ENCODE measurements at regions not wholly inside any gene's neighbourhood (a gene's known extent, or its start where the extent isn't known, plus 50 kb on each side); places are given as distances from the start of the nearest gene placed in this dataset.

DNA sequence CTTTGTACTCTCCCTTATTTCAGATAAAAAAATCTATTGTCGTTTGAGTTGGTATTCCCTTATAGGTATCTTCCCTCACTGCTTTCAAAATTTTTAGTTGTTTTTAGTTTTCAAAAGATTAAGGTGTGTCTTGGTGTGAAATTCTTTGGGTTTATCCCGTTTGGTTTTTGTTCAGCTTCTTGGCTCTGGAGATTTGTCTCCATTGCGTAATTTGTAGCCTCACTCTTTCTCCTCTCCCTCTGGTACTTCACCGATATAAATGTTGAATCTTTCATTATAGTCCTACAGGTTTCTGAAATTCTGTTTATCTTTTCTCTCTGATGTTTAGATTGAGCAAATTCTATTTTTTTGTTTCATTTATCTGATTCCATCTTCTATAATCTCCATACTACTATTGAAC is 113.8 kb upstream of the HS6ST1 start:
- H3K27me3 ChIP-seq (ENCODE audit: low read length) = no peaks in the 10 kb centered on the region
- no peak overlapping the region for H2AFZ ChIP-seq (ENCODE audit: low read length)
- H3K4me2 ChIP-seq (ENCODE audit: low read depth, low read length, poor library complexity, severe bottlenecking) = no peak overlapping the region
- no peaks in the 10 kb centered on the region for H3K79me2 ChIP-seq (ENCODE audit: low read length)
- no peak overlapping the region for H3K4me3 ChIP-seq (ENCODE audit: low read length)
- no peaks in the 10 kb centered on the region for H4K20me1 ChIP-seq (ENCODE audit: insufficient read depth, low read depth, low read length)
- no peaks in the 10 kb centered on the region for H3K36me3 ChIP-seq (ENCODE audit: insufficient read depth, low read length)
- no peak overlapping the region for H3K27ac ChIP-seq (ENCODE audit: low read length)
- no peak for DNase-seq
- no peaks in the 10 kb centered on the region for H3K4me1 ChIP-seq (ENCODE audit: low read length)
- H3K9me2 ChIP-seq (replicated peaks; ENCODE audit: insufficient read depth, low read length) = no peaks in the 10 kb centered on the region
- H3K9me3 ChIP-seq (ENCODE audit: low read length) = peaks cover 8% of the 10 kb centered on the region; the same call in 1 of the 2 replicates
- H3K9ac ChIP-seq (ENCODE audit: low read length) = no peak overlapping the region

DNA sequence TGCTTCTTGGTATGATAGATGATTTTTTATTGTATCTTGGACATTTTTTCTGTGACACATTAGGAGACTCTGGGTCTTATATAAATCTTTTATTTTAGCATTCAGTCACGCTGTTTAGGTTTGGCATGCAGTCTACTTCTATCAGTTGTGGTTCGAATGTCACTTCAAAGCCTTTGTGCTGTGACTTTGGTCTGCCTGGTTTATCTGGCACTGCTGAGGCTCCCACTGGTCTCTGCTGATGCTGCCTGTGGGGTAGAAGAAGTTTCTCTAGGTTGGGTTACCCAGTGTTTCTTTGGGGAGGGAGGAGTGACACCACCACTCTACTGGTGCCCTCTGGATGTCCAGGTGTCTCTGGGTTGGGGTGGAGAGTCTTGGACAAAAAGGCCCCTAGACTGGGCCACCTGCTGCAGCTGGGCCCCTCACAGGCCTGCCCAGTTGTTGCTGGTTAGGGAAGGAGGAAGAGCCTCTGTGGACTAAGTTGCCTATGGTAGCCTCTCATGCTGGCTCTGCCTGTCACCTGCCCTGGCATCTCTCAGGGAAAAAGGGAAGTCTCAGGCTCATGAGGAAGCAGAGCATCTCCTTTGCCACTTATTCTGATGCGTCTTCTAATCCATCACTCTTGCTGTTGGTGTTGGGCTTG is 115.4 kb upstream of the HS6ST1 start:
- DNase-seq = no peak

DNA sequence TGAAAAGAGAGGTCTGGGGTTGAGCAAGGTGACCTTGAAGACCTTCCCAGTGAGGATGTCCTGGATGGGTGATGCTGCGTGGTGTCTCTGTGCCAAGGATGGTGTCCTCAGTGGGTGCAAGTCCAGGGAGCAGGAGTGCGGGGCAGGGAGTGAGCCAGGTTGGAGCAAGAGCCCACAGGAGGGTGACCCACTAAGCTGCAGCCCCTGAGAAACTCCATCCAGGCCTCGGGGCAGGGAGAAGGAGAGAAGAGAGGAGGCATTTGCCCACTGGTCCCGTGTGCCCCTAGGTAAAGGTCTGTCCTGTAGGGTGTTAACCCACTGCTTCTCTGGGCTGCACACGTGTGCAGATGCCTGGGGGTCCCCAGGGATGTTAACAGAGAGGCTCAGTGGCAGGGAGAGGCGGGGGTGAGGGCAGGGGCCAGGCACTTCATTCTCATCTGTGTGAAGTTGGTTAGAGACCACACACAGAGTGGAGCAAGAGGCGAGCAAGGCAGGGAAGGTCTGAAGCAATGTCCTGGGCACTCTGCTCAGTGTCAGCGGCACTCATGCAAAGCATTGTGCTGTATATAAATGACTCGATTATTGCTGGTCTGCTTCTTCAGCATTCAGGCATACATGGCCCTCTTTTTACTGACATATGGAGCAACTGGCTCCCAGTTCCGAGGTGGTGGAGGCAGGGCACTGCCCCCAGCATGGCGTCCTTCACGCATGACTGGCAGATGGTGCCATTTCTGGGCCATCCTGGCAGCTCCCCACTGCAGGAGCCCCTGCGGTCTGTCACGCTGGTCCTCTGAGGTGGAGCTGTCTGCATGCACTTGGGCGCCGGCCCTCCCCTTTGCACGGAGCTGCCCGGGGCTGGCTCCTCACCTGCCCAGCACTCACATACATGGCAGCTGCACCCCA is 117.2 kb upstream of the HS6ST1 start:
- Histone ChIP-seq H3K4me2 (ENCODE audit: low read depth, low read length, poor library complexity, severe bottlenecking) (no peak overlapping the region), H3K27ac (ENCODE audit: low read length) (no peak overlapping the region), H3K9me2 (replicated peaks; ENCODE audit: insufficient read depth, low read length) (no peaks in the 10 kb centered on the region), H3K79me2 (ENCODE audit: low read length) (no peaks in the 10 kb centered on the region), H3K4me1 (ENCODE audit: low read length) (no peaks in the 10 kb centered on the region), H3K36me3 (ENCODE audit: insufficient read depth, low read length) (no peaks in the 10 kb centered on the region), H3K27me3 (ENCODE audit: low read length) (no peaks in the 10 kb centered on the region), H3K9me3 (ENCODE audit: low read length) (no peaks in the 10 kb centered on the region), H3K9ac (ENCODE audit: low read length) (no peak overlapping the region), H2AFZ (ENCODE audit: low read length) (no peak overlapping the region), H4K20me1 (ENCODE audit: insufficient read depth, low read depth, low read length) (no peaks in the 10 kb centered on the region), H3K4me3 (ENCODE audit: low read length) (no peak overlapping the region)
- DNase-seq = no peak

More for the DNA sequence above, 115.4 kb upstream of the HS6ST1 start:
- H4K20me1 ChIP-seq (ENCODE audit: insufficient read depth, low read depth, low read length) = no peaks in the 10 kb centered on the region
- no peaks in the 10 kb centered on the region for H3K4me1 ChIP-seq (ENCODE audit: low read length)
- H3K9me3 ChIP-seq (ENCODE audit: low read length) = peaks cover 8% of the 10 kb centered on the region; the same call in 1 of the 2 replicates
- H3K36me3 ChIP-seq (ENCODE audit: insufficient read depth, low read length) = no peaks in the 10 kb centered on the region
- H3K27ac ChIP-seq (ENCODE audit: low read length) = no peak overlapping the region
- H2AFZ ChIP-seq (ENCODE audit: low read length) = no peak overlapping the region
- H3K79me2 ChIP-seq (ENCODE audit: low read length) = no peaks in the 10 kb centered on the region
- no peak overlapping the region for H3K4me2 ChIP-seq (ENCODE audit: low read depth, low read length, poor library complexity, severe bottlenecking)
- H3K9me2 ChIP-seq (replicated peaks; ENCODE audit: insufficient read depth, low read length) = no peaks in the 10 kb centered on the region
- no peak overlapping the region for H3K4me3 ChIP-seq (ENCODE audit: low read length)
- no peaks in the 10 kb centered on the region for H3K27me3 ChIP-seq (ENCODE audit: low read length)
- H3K9ac ChIP-seq (ENCODE audit: low read length) = no peak overlapping the region

DNA sequence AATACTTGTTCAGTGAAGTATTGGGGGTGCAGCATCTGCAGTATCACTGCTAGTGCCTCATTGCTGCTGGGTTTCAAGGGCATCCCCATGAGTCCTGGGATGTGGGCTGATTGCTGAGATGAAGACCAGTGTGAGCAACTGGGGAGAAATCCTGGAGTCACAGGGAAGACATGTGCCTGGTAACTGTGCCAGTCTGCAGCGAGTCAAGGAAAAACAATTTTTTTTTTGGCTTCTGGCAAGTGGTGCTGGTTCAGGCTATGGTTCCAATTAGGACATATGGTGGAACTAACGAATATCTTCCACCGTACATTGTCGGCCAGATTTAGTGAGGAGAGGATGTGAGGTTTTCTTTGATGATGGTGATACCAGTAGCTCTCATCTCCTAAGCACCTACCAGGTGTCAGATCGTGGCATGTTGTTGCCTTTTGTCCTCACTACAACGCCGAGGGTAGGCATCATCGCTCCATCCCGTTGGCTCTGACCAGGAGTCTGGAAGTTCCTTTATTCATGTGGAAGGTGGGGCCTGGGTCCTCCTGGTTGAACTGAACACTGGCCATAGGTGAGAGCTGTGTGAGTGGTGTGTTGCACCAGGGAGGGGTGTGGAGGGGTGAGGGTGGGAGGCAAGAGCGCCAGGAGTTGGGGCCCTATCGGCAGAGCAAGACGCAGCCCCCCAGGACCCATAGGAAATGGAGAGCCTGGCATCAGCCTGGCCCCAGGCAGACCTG is 118.0 kb upstream of the HS6ST1 start:
- no peaks in the 10 kb centered on the region for H3K9me2 ChIP-seq (replicated peaks; ENCODE audit: insufficient read depth, low read length)
- H3K36me3 ChIP-seq (ENCODE audit: insufficient read depth, low read length) = no peaks in the 10 kb centered on the region
- no peaks in the 10 kb centered on the region for H3K79me2 ChIP-seq (ENCODE audit: low read length)
- H3K4me3 ChIP-seq (ENCODE audit: low read length) = no peak overlapping the region
- H3K9me3 ChIP-seq (ENCODE audit: low read length) = no peaks in the 10 kb centered on the region
- no peak for DNase-seq
- no peak overlapping the region for H2AFZ ChIP-seq (ENCODE audit: low read length)
- no peak overlapping the region for H3K27ac ChIP-seq (ENCODE audit: low read length)
- H3K9ac ChIP-seq (ENCODE audit: low read length) = no peak overlapping the region
- no peaks in the 10 kb centered on the region for H4K20me1 ChIP-seq (ENCODE audit: insufficient read depth, low read depth, low read length)
- H3K27me3 ChIP-seq (ENCODE audit: low read length) = no peaks in the 10 kb centered on the region
- no peak overlapping the region for H3K4me2 ChIP-seq (ENCODE audit: low read depth, low read length, poor library complexity, severe bottlenecking)
- H3K4me1 ChIP-seq (ENCODE audit: low read length) = no peaks in the 10 kb centered on the region

DNA sequence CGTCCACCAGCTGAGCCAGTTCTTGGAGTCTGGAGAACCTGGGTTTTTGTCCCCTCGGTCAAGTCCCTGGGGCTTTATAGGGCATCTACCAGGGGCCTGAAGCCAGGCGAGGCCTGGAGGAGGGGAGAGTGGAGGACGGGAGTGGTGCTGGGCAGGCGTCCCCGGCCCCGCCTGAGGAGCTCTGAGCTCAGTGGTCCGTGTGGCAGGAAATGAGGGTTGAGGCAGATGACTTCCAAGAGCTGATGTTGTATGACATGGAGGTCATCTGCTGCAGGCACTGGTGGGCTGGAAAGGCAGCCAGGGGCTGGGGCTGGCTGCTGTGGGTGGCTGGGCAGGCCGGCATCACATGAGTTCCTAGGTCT is 118.5 kb upstream of the HS6ST1 start:
- Histone ChIP-seq H4K20me1 (ENCODE audit: insufficient read depth, low read depth, low read length) (no peaks in the 10 kb centered on the region), H3K9me2 (replicated peaks; ENCODE audit: insufficient read depth, low read length) (no peaks in the 10 kb centered on the region), H3K27me3 (ENCODE audit: low read length) (no peaks in the 10 kb centered on the region), H3K27ac (ENCODE audit: low read length) (no peak overlapping the region), H3K4me3 (ENCODE audit: low read length) (no peak overlapping the region), H3K4me2 (ENCODE audit: low read depth, low read length, poor library complexity, severe bottlenecking) (no peak overlapping the region), H3K9me3 (ENCODE audit: low read length) (no peaks in the 10 kb centered on the region), H3K4me1 (ENCODE audit: low read length) (no peaks in the 10 kb centered on the region), H3K9ac (ENCODE audit: low read length) (no peak overlapping the region), H3K79me2 (ENCODE audit: low read length) (no peaks in the 10 kb centered on the region), H2AFZ (ENCODE audit: low read length) (no peak overlapping the region), H3K36me3 (ENCODE audit: insufficient read depth, low read length) (no peaks in the 10 kb centered on the region)
- DNase-seq = no peak

DNA sequence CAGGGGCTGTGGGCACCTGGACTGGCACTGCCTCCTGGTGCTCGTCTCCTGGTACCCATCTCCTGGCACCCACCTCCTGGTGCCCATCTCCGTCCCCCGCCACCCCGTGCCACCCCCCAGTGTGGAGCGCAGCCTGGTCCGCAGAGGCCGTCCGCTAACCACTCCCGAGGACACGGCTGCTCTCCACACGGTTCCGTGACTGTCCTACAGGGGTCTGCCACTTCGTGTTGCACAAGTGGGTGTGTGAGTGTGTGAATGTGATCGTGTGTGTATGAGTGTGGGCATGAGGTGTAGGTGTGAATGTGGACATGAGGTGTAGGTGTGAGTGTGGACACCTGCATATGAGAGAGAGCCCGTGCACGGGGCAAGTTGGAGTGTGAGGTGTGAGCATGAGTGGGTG is 119.4 kb upstream of the HS6ST1 start:
- H3K27ac ChIP-seq (ENCODE audit: low read length) = no peak overlapping the region
- H3K79me2 ChIP-seq (ENCODE audit: low read length) = no peaks in the 10 kb centered on the region
- no peaks in the 10 kb centered on the region for H3K9me3 ChIP-seq (ENCODE audit: low read length)
- H4K20me1 ChIP-seq (ENCODE audit: insufficient read depth, low read depth, low read length) = no peaks in the 10 kb centered on the region
- H3K4me2 ChIP-seq (ENCODE audit: low read depth, low read length, poor library complexity, severe bottlenecking) = no peak overlapping the region
- no peak for DNase-seq
- no peaks in the 10 kb centered on the region for H3K9me2 ChIP-seq (replicated peaks; ENCODE audit: insufficient read depth, low read length)
- no peak overlapping the region for H2AFZ ChIP-seq (ENCODE audit: low read length)
- no peak overlapping the region for H3K4me3 ChIP-seq (ENCODE audit: low read length)
- no peaks in the 10 kb centered on the region for H3K4me1 ChIP-seq (ENCODE audit: low read length)
- no peak overlapping the region for H3K9ac ChIP-seq (ENCODE audit: low read length)
- no peaks in the 10 kb centered on the region for H3K27me3 ChIP-seq (ENCODE audit: low read length)
- H3K36me3 ChIP-seq (ENCODE audit: insufficient read depth, low read length) = no peaks in the 10 kb centered on the region

DNA sequence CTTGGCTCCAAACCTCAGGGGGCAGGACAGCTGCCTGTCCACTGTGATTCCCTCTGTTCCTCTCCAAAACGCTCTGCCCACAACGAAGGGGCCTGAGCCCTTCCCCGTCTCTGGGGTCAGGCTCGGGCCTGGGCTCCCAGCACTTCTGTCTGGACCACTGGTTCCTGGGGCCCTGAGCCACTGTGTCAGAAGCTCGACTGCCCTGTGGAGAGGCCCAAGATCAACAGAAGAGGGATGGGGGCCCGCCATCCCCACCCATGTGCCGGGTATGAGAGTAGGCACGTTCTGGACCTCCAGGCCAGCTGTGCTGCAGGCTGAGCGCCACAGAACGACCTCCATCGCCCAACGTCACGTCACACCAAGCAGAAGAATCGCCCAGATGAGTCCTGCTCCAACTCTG is 119.9 kb upstream of the HS6ST1 start:
- no peak overlapping the region for H3K4me2 ChIP-seq (ENCODE audit: low read depth, low read length, poor library complexity, severe bottlenecking)
- H2AFZ ChIP-seq (ENCODE audit: low read length) = no peak overlapping the region
- no peaks in the 10 kb centered on the region for H3K4me1 ChIP-seq (ENCODE audit: low read length)
- H3K79me2 ChIP-seq (ENCODE audit: low read length) = no peaks in the 10 kb centered on the region
- H4K20me1 ChIP-seq (ENCODE audit: insufficient read depth, low read depth, low read length) = no peaks in the 10 kb centered on the region
- H3K27ac ChIP-seq (ENCODE audit: low read length) = no peak overlapping the region
- no peak overlapping the region for H3K4me3 ChIP-seq (ENCODE audit: low read length)
- H3K9me2 ChIP-seq (replicated peaks; ENCODE audit: insufficient read depth, low read length) = no peaks in the 10 kb centered on the region
- H3K36me3 ChIP-seq (ENCODE audit: insufficient read depth, low read length) = no peaks in the 10 kb centered on the region
- H3K27me3 ChIP-seq (ENCODE audit: low read length) = no peaks in the 10 kb centered on the region
- H3K9ac ChIP-seq (ENCODE audit: low read length) = no peak overlapping the region
- no peaks in the 10 kb centered on the region for H3K9me3 ChIP-seq (ENCODE audit: low read length)
- DNase-seq = no peak
